Endothelial cell of umbilical vein (primary cell): ENCODE measurements at regions not wholly inside any gene's neighbourhood (a gene's known extent, or its start where the extent isn't known, plus 50 kb on each side); places are given as distances from the start of the nearest gene placed in this dataset.
A peak's percentile ranks its signal among the peaks of the same experiment; 100 is the strongest.

Source experiments
- BruUV-seq: library from RNA; stranded (reverse); fragments of 400-500 nt; replicated peaks from 2 replicates; lab custom pipeline; 2021; lab: Mats Ljungman, UMichigan
- CTCF ChIA-PET: fragments of 300-600, 350-600 bp; sonication (Branson Sonifier 250); formaldehyde crosslinking; loops from one replicate; lab custom pipeline; 2021; ENCODE audit warnings: antibody characterized with exemption, inconsistent platforms; lab: Charles Lee
- POLR2A ChIA-PET: fragments of 300-600, 350-600 bp; sonication (Branson Sonifier 250); formaldehyde crosslinking; loops from one replicate; lab custom pipeline; 2021; ENCODE audit warnings: antibody characterized with exemption, inconsistent platforms; lab: Charles Lee
- DNase-seq: peaks from one replicate; pipeline ENCODE4 v3.0.0-alpha.2; 2011; ENCODE audit warnings: low read depth, low spot score
- FAIRE-seq: peaks from 2 replicates; lab custom pipeline; 2011; peaks lifted over from hg19 to GRCh38; lab: Jason Lieb, UNC
- H2AFZ ChIP-seq: 2 replicates; pipeline ENCODE4 v1.6.0; 2012; ENCODE audit warnings: low read depth, low read length, control low read depth, inconsistent platforms
- H3K27ac ChIP-seq: 2 replicates; pipeline ENCODE4 v1.5.1; 2011; ENCODE audit warnings: low read depth, mild to moderate bottlenecking, control low read depth, low read length, moderate library complexity; ENCODE audit not compliant: insufficient read depth
- H3K27me3 ChIP-seq, 2 experiments: 2 replicates each; pipeline versions ENCODE4 v1.6.0 to v1.6.1; 2011; ENCODE audit warnings: low read length in 2 of 2, mixed read lengths in 1 of 2; ENCODE audit not compliant: control insufficient read depth in 2 of 2, insufficient read depth in 2 of 2
- H3K36me3 ChIP-seq, 2 experiments: 2 replicates in 1 of 2; 3 replicates in 1 of 2; pipeline ENCODE4 v1.5.1; 2011; ENCODE audit warnings: low read length in 2 of 2, mild to moderate bottlenecking in 1 of 2, moderate library complexity in 1 of 2; ENCODE audit not compliant: control insufficient read depth in 2 of 2, insufficient read depth in 2 of 2; ENCODE audit errors: extremely low read depth in 1 of 2
- H3K4me1 ChIP-seq: 3 replicates; pipeline ENCODE4 v1.5.1; 2011; ENCODE audit warnings: mild to moderate bottlenecking, low read length; ENCODE audit not compliant: control insufficient read depth, insufficient read depth; ENCODE audit errors: extremely low read depth
- H3K4me2 ChIP-seq: 2 replicates; pipeline ENCODE4 v1.6.1; 2011; ENCODE audit warnings: low read length, control low read depth, mixed read lengths; ENCODE audit not compliant: insufficient read depth
- H3K4me3 ChIP-seq, 3 experiments: fragments of 200-600 bp in 1 of 3; sonication (generic), shearing (Covaris generic) in 1 of 3; replicated peaks in 1 of 3; 2 replicates each; pipeline ENCODE4 v1.5.1; 2011 to 2016; ENCODE audit warnings: control low read depth in 3 of 3, low read length in 3 of 3, mild to moderate bottlenecking in 2 of 3, inconsistent platforms in 1 of 3, low read depth in 1 of 3, moderate library complexity in 1 of 3; ENCODE audit not compliant: insufficient read depth in 1 of 3
- H3K79me2 ChIP-seq: 2 replicates; pipeline ENCODE4 v1.6.0; 2012; ENCODE audit warnings: low read length, inconsistent platforms; ENCODE audit not compliant: control insufficient read depth, insufficient read depth
- H3K9ac ChIP-seq: replicated peaks from 2 replicates; pipeline ENCODE3; 2011; ENCODE audit warnings: low read length, control low read depth; ENCODE audit not compliant: insufficient read depth; ENCODE audit errors: extremely low read depth
- H3K9me1 ChIP-seq: replicated peaks from 3 replicates; pipeline ENCODE4 v1.6.0; 2011; ENCODE audit warnings: mild to moderate bottlenecking, low read length; ENCODE audit not compliant: control insufficient read depth, insufficient read depth; ENCODE audit errors: extremely low read depth
- H3K9me3 ChIP-seq: replicated peaks from 2 replicates; pipeline ENCODE4 v1.5.1; 2012; ENCODE audit warnings: low read length, inconsistent platforms; ENCODE audit not compliant: control insufficient read depth, insufficient read depth
- H4K20me1 ChIP-seq: replicated peaks from 2 replicates; pipeline ENCODE3; 2011; ENCODE audit warnings: mild to moderate bottlenecking, low read length; ENCODE audit not compliant: control insufficient read depth, insufficient read depth; ENCODE audit errors: extremely low read depth
- CTCF ChIP-seq, 2 donors: IDR thresholded peaks; 1 replicate in 1 of 2; 2 replicates in 1 of 2; pipeline ENCODE4 v1.5.1; 2011; ENCODE audit warnings: low read length in 2 of 2, mild to moderate bottlenecking in 2 of 2, moderate library complexity in 2 of 2, control low read depth in 1 of 2, inconsistent platforms in 1 of 2, low read depth in 1 of 2; ENCODE audit not compliant: insufficient read depth in 1 of 2; ENCODE audit errors: extremely low read depth in 1 of 2
- EZH2 ChIP-seq: IDR thresholded peaks from 2 replicates; pipeline ENCODE4 v1.6.1; 2012; ENCODE audit warnings: borderline replicate concordance, low read depth, mild to moderate bottlenecking, moderate library complexity, low read length, inconsistent platforms; ENCODE audit not compliant: severe bottlenecking
- FOS ChIP-seq: IDR thresholded peaks from 2 replicates; pipeline ENCODE4 v1.6.1; 2011; ENCODE audit warnings: mild to moderate bottlenecking, low read length, moderate library complexity, borderline replicate concordance; ENCODE audit not compliant: insufficient read depth
- GATA2 ChIP-seq: IDR thresholded peaks from 2 replicates; pipeline ENCODE4 v1.7.0; 2011; ENCODE audit warnings: low read depth, mild to moderate bottlenecking, moderate library complexity, mixed read lengths, low read length; ENCODE audit not compliant: insufficient read length, insufficient read depth
- JUN ChIP-seq: IDR thresholded peaks from 2 replicates; pipeline ENCODE4 v1.6.1; 2011; ENCODE audit warnings: borderline replicate concordance, low read depth; ENCODE audit not compliant: insufficient read length, insufficient read depth
- MAX ChIP-seq: IDR thresholded peaks from 2 replicates; pipeline ENCODE4 v1.6.1; 2011; ENCODE audit not compliant: insufficient read depth, insufficient read length
- MYC ChIP-seq: IDR thresholded peaks from one replicate; pipeline ENCODE4 v1.6.1; 2011; ENCODE audit warnings: mild to moderate bottlenecking, low read depth, low read length
- POLR2A ChIP-seq: IDR thresholded peaks from 2 replicates; pipeline ENCODE4 v1.6.1; 2012; ENCODE audit warnings: low read depth, mild to moderate bottlenecking, control low read depth, low read length
- POLR2AphosphoS5 ChIP-seq: IDR thresholded peaks from 2 replicates; pipeline ENCODE4 v1.6.1; 2012; ENCODE audit warnings: low read depth, mild to moderate bottlenecking, control low read depth, low read length, moderate library complexity; ENCODE audit not compliant: insufficient read depth
- dilution Hi-C: fragments of 300-500 bp; cut with MboI; formaldehyde crosslinking; loops from one replicate; pipeline ENCODE4 v1.15.0; 2019; ENCODE audit warnings: low sequenced_read_pairs; ENCODE audit not compliant: extremely low pct_ligation_motif_present
- intact Hi-C: fragments of 100-400 bp; cut with micrococcal nuclease; formaldehyde crosslinking; loops from one replicate; pipeline ENCODE4 v1.10.0; 2022

- peak; percentile 50 for FAIRE-seq
- no peak for TF ChIP-seq FOS
- TF ChIP-seq EZH2, result no peak
- TF ChIP-seq POLR2AphosphoS5, result no peak
- TF ChIP-seq JUN, result no peak
- TF ChIP-seq MAX, result no peak
- TF ChIP-seq CTCF (IDR thresholded peaks at IDR 0.05; ENCODE audit: extremely low read depth in 1 of 2, insufficient read depth in 1 of 2, low read depth in 1 of 2, low read length in 2 of 2), result no peak
- no peak for TF ChIP-seq POLR2A
- no peak for TF ChIP-seq GATA2
- no peak for TF ChIP-seq MYC
- no peaks in the 10 kb centered on the region for H3K36me3 ChIP-seq
- no peak overlapping the region for H3K27ac ChIP-seq
- intact Hi-C loops, result loop anchor here (2.0 kb wide), 1 partner anchor 155 kb away; no protein-coding TSS in a partner anchor
- peaks cover 15% of the 10 kb centered on the region for H3K4me1 ChIP-seq
- dilution Hi-C loops, result no loop called here
- H3K9me1 ChIP-seq, result no peaks in the 10 kb centered on the region
- no peak overlapping the region for H3K4me2 ChIP-seq
- H3K79me2 ChIP-seq, result no peaks in the 10 kb centered on the region
- CTCF ChIA-PET, result interaction anchor here (1.0 kb wide), 1 partner anchor 58 kb away, joined by 3 read pairs; the partner anchor contains the start of gene CXADR
- POLR2A ChIA-PET, result no interaction called here
- H3K9me3 ChIP-seq, result no peaks in the 10 kb centered on the region
- no peak for DNase-seq
- no peaks in the 10 kb centered on the region for H4K20me1 ChIP-seq
- no TSS peak for BruUV-seq
- H3K9ac ChIP-seq, result no peak overlapping the region
- H3K27me3 ChIP-seq, result peaks cover 0 to 3% of the 10 kb centered on the region in 2 experiments
- H3K4me3 ChIP-seq, result no peak overlapping the region
- H2AFZ ChIP-seq, result no peak overlapping the region
Measured at GRCh38 chr21:17455451-17455850, 57.4 kb upstream of the CXADR start.
